ENCODE measurements at regions not wholly inside any gene's neighbourhood (a gene's known extent, or its start where the extent isn't known, plus 50 kb on each side); places are given as distances from the start of the nearest gene placed in this dataset.
A peak's percentile ranks its signal among the peaks of the same experiment; 100 is the strongest.

- H4K5ac ChIP-seq (ENCODE audit: low read length): no peak overlapping the region
- no peak overlapping the region for H3K56ac ChIP-seq (ENCODE audit: low read length)
- H3K4me1 ChIP-seq (ENCODE audit: control insufficient read depth, low read depth, low read length): no peaks in the 10 kb centered on the region
- no peak overlapping the region for H3K27ac ChIP-seq (ENCODE audit: low read depth, low read length)
- H3K4ac ChIP-seq (ENCODE audit: low read depth, low read length): no peak overlapping the region
- no peak overlapping the region for H3K4me3 ChIP-seq (ENCODE audit: low read length)
- H2BK120ac ChIP-seq (ENCODE audit: low read depth, low read length): no peak overlapping the region
- no peaks in the 10 kb centered on the region for H3K79me1 ChIP-seq (ENCODE audit: low read length)
- H3K79me2 ChIP-seq (ENCODE audit: control insufficient read depth, insufficient read depth, low read length): no peaks in the 10 kb centered on the region
- no peak overlapping the region for H2BK5ac ChIP-seq (ENCODE audit: low read length)
- H2BK15ac ChIP-seq (replicated peaks; ENCODE audit: low read depth): no peak overlapping the region
- H3K27me3 ChIP-seq (ENCODE audit: insufficient read depth, low read length, poor library complexity): no peaks in the 10 kb centered on the region
- no peak overlapping the region for H3K4me2 ChIP-seq (ENCODE audit: low read length)
- H3K18ac ChIP-seq (ENCODE audit: low read length): no peak overlapping the region
- no peak overlapping the region for H4K8ac ChIP-seq (ENCODE audit: low read depth, low read length)
- H3K36me3 ChIP-seq (ENCODE audit: control insufficient read depth, insufficient read depth, low read length): no peaks in the 10 kb centered on the region
- H3K9ac ChIP-seq (ENCODE audit: low read length): no peak overlapping the region
- H3K23ac ChIP-seq (ENCODE audit: low read length): no peak overlapping the region
- no CpG with 5 or more reads among the region's 2 CpGs for whole genome bisulfite sequencing (ENCODE audit: extremely low coverage, insufficient coverage, low lambda C conversion rate)
- peak; percentile 94 for DNase-seq
- H2AK5ac ChIP-seq (ENCODE audit: low read length): no peak overlapping the region
Observed at GRCh38 chr18:72235422-72235821, 308.7 kb downstream of the CBLN2 start.

- no peaks in the 10 kb centered on the region for H3K36me3 ChIP-seq (ENCODE audit: control insufficient read depth, insufficient read depth, low read length)
- no peak overlapping the region for H3K9ac ChIP-seq (ENCODE audit: low read length)
- H4K5ac ChIP-seq (ENCODE audit: low read length): no peak overlapping the region
- no peaks in the 10 kb centered on the region for H3K27me3 ChIP-seq (ENCODE audit: insufficient read depth, low read length, poor library complexity)
- H3K4ac ChIP-seq (ENCODE audit: low read depth, low read length): no peak overlapping the region
- H3K18ac ChIP-seq (ENCODE audit: low read length): no peak overlapping the region
- no peak overlapping the region for H3K4me3 ChIP-seq (ENCODE audit: low read length)
- no peak overlapping the region for H4K8ac ChIP-seq (ENCODE audit: low read depth, low read length)
- no peak overlapping the region for H3K56ac ChIP-seq (ENCODE audit: low read length)
- H3K4me1 ChIP-seq (ENCODE audit: control insufficient read depth, low read depth, low read length): no peaks in the 10 kb centered on the region
- no peak overlapping the region for H3K27ac ChIP-seq (ENCODE audit: low read depth, low read length)
- no peak overlapping the region for H2AK5ac ChIP-seq (ENCODE audit: low read length)
- no peak overlapping the region for H2BK15ac ChIP-seq (replicated peaks; ENCODE audit: low read depth)
- no peak overlapping the region for H3K23ac ChIP-seq (ENCODE audit: low read length)
- H3K4me2 ChIP-seq (ENCODE audit: low read length): no peak overlapping the region
- no peak for DNase-seq
- no CpG with 5 or more reads among the region's 4 CpGs for WGBS (ENCODE audit: extremely low coverage, insufficient coverage, low lambda C conversion rate)
- no peak overlapping the region for H2BK5ac ChIP-seq (ENCODE audit: low read length)
- H3K79me2 ChIP-seq (ENCODE audit: control insufficient read depth, insufficient read depth, low read length): no peaks in the 10 kb centered on the region
- H3K79me1 ChIP-seq (ENCODE audit: low read length): no peaks in the 10 kb centered on the region
- no peak overlapping the region for H2BK120ac ChIP-seq (ENCODE audit: low read depth, low read length)
Observed at GRCh38 chr18:72233106-72233505, 311.0 kb downstream of the CBLN2 start.

- no peak overlapping the region for H3K56ac ChIP-seq (ENCODE audit: low read length)
- H3K4me2 ChIP-seq (ENCODE audit: low read length): no peak overlapping the region
- no peak overlapping the region for H4K8ac ChIP-seq (ENCODE audit: low read depth, low read length)
- H3K9ac ChIP-seq (ENCODE audit: low read length): no peak overlapping the region
- no CpG with 5 or more reads among the region's 3 CpGs for WGBS (ENCODE audit: extremely low coverage, insufficient coverage, low lambda C conversion rate)
- no peak overlapping the region for H2AK5ac ChIP-seq (ENCODE audit: low read length)
- no peak overlapping the region for H3K27ac ChIP-seq (ENCODE audit: low read depth, low read length)
- no peak overlapping the region for H3K4me3 ChIP-seq (ENCODE audit: low read length)
- H2BK5ac ChIP-seq (ENCODE audit: low read length): no peak overlapping the region
- no peaks in the 10 kb centered on the region for H3K79me2 ChIP-seq (ENCODE audit: control insufficient read depth, insufficient read depth, low read length)
- H3K79me1 ChIP-seq (ENCODE audit: low read length): no peaks in the 10 kb centered on the region
- H3K4me1 ChIP-seq (ENCODE audit: control insufficient read depth, low read depth, low read length): no peaks in the 10 kb centered on the region
- H2BK15ac ChIP-seq (replicated peaks; ENCODE audit: low read depth): no peak overlapping the region
- H3K27me3 ChIP-seq (ENCODE audit: insufficient read depth, low read length, poor library complexity): no peaks in the 10 kb centered on the region
- H2BK120ac ChIP-seq (ENCODE audit: low read depth, low read length): no peak overlapping the region
- no peak overlapping the region for H4K5ac ChIP-seq (ENCODE audit: low read length)
- no peaks in the 10 kb centered on the region for H3K36me3 ChIP-seq (ENCODE audit: control insufficient read depth, insufficient read depth, low read length)
- H3K23ac ChIP-seq (ENCODE audit: low read length): no peak overlapping the region
- H3K4ac ChIP-seq (ENCODE audit: low read depth, low read length): no peak overlapping the region
- DNase-seq: no peak
- no peak overlapping the region for H3K18ac ChIP-seq (ENCODE audit: low read length)
Observed at GRCh38 chr18:72232644-72233043, 311.5 kb downstream of the CBLN2 start.

- Histone ChIP-seq H3K4ac (ENCODE audit: low read depth, low read length) (no peak overlapping the region), H3K79me1 (ENCODE audit: low read length) (no peaks in the 10 kb centered on the region), H4K8ac (ENCODE audit: low read depth, low read length) (no peak overlapping the region), H3K23ac (ENCODE audit: low read length) (no peak overlapping the region), H3K18ac (ENCODE audit: low read length) (no peak overlapping the region), H2BK120ac (ENCODE audit: low read depth, low read length) (no peak overlapping the region), H3K36me3 (ENCODE audit: control insufficient read depth, insufficient read depth, low read length) (no peaks in the 10 kb centered on the region), H3K9ac (ENCODE audit: low read length) (no peak overlapping the region), H2BK5ac (ENCODE audit: low read length) (no peak overlapping the region), H4K5ac (ENCODE audit: low read length) (no peak overlapping the region), H3K27ac (ENCODE audit: low read depth, low read length) (no peak overlapping the region), H2BK15ac (replicated peaks; ENCODE audit: low read depth) (no peak overlapping the region), H3K56ac (ENCODE audit: low read length) (no peak overlapping the region), H3K4me2 (ENCODE audit: low read length) (no peak overlapping the region), H2AK5ac (ENCODE audit: low read length) (no peak overlapping the region), H3K79me2 (ENCODE audit: control insufficient read depth, insufficient read depth, low read length) (no peaks in the 10 kb centered on the region), H3K27me3 (ENCODE audit: insufficient read depth, low read length, poor library complexity) (no peaks in the 10 kb centered on the region), H3K4me3 (ENCODE audit: low read length) (no peak overlapping the region), H3K4me1 (ENCODE audit: control insufficient read depth, low read depth, low read length) (no peaks in the 10 kb centered on the region)
- DNase-seq: no peak
- no CpG with 5 or more reads among the region's 4 CpGs for WGBS (ENCODE audit: extremely low coverage, insufficient coverage, low lambda C conversion rate)
Observed at GRCh38 chr18:72225958-72226357, 318.2 kb downstream of the CBLN2 start.

GRCh38 chr18:72223733-72224132, 320.4 kb downstream of the CBLN2 start:
- Histone ChIP-seq H3K9ac (ENCODE audit: low read length) (no peak overlapping the region), H3K79me1 (ENCODE audit: low read length) (no peaks in the 10 kb centered on the region), H3K4ac (ENCODE audit: low read depth, low read length) (no peak overlapping the region), H3K23ac (ENCODE audit: low read length) (no peak overlapping the region), H3K36me3 (ENCODE audit: control insufficient read depth, insufficient read depth, low read length) (no peaks in the 10 kb centered on the region), H2BK15ac (replicated peaks; ENCODE audit: low read depth) (no peak overlapping the region), H4K8ac (ENCODE audit: low read depth, low read length) (no peak overlapping the region), H3K79me2 (ENCODE audit: control insufficient read depth, insufficient read depth, low read length) (no peaks in the 10 kb centered on the region), H3K56ac (ENCODE audit: low read length) (no peak overlapping the region), H3K4me3 (ENCODE audit: low read length) (no peak overlapping the region), H3K27me3 (ENCODE audit: insufficient read depth, low read length, poor library complexity) (no peaks in the 10 kb centered on the region), H2BK5ac (ENCODE audit: low read length) (no peak overlapping the region), H2AK5ac (ENCODE audit: low read length) (no peak overlapping the region), H3K27ac (ENCODE audit: low read depth, low read length) (no peak overlapping the region), H4K5ac (ENCODE audit: low read length) (no peak overlapping the region), H3K18ac (ENCODE audit: low read length) (no peak overlapping the region), H3K4me2 (ENCODE audit: low read length) (no peak overlapping the region), H3K4me1 (ENCODE audit: control insufficient read depth, low read depth, low read length) (no peaks in the 10 kb centered on the region), H2BK120ac (ENCODE audit: low read depth, low read length) (no peak overlapping the region)
- WGBS (ENCODE audit: extremely low coverage, insufficient coverage, low lambda C conversion rate): no CpG with 5 or more reads among the region's 1 CpG
- no peak for DNase-seq

- no peaks in the 10 kb centered on the region for H3K4me1 ChIP-seq (ENCODE audit: control insufficient read depth, low read depth, low read length)
- no peak overlapping the region for H3K4me3 ChIP-seq (ENCODE audit: low read length)
- no peak overlapping the region for H3K23ac ChIP-seq (ENCODE audit: low read length)
- H3K27ac ChIP-seq (ENCODE audit: low read depth, low read length): no peak overlapping the region
- no peaks in the 10 kb centered on the region for H3K27me3 ChIP-seq (ENCODE audit: insufficient read depth, low read length, poor library complexity)
- no peaks in the 10 kb centered on the region for H3K79me1 ChIP-seq (ENCODE audit: low read length)
- no peak overlapping the region for H3K9ac ChIP-seq (ENCODE audit: low read length)
- WGBS (ENCODE audit: extremely low coverage, insufficient coverage, low lambda C conversion rate): no CpG with 5 or more reads among the region's 60 CpGs
- H3K4me2 ChIP-seq (ENCODE audit: low read length): no peak overlapping the region
- no peak overlapping the region for H2AK5ac ChIP-seq (ENCODE audit: low read length)
- no peak overlapping the region for H3K18ac ChIP-seq (ENCODE audit: low read length)
- H3K56ac ChIP-seq (ENCODE audit: low read length): no peak overlapping the region
- no peak overlapping the region for H4K8ac ChIP-seq (ENCODE audit: low read depth, low read length)
- no peak overlapping the region for H2BK120ac ChIP-seq (ENCODE audit: low read depth, low read length)
- no peaks in the 10 kb centered on the region for H3K79me2 ChIP-seq (ENCODE audit: control insufficient read depth, insufficient read depth, low read length)
- no peak overlapping the region for H4K5ac ChIP-seq (ENCODE audit: low read length)
- no peak overlapping the region for H3K4ac ChIP-seq (ENCODE audit: low read depth, low read length)
- no peak overlapping the region for H2BK5ac ChIP-seq (ENCODE audit: low read length)
- no peak for DNase-seq
- H2BK15ac ChIP-seq (replicated peaks; ENCODE audit: low read depth): no peak overlapping the region
- no peaks in the 10 kb centered on the region for H3K36me3 ChIP-seq (ENCODE audit: control insufficient read depth, insufficient read depth, low read length)
Observed at GRCh38 chr18:72208920-72209676, 335.0 kb downstream of the CBLN2 start.
